HG02610 (cell line): ENCODE measurements at regions not wholly inside any gene's neighbourhood (a gene's known extent, or its start where the extent isn't known, plus 50 kb on each side); places are given as distances from the start of the nearest gene placed in this dataset.
A peak's percentile ranks its signal among the peaks of the same experiment; 100 is the strongest.

ENCODE experiments used
- ATAC-seq: cut with Tn5 transposase; IDR thresholded peaks from one replicate; pipeline ENCODE4 v1.9.1; 2021; ENCODE audit warnings: mild to moderate bottlenecking, moderate library complexity; ENCODE audit not compliant: unreplicated experiment

GRCh38 chr6:99867026-99867425, 127.0 kb downstream of the MCHR2 start:
- ATAC-seq = no peak

GRCh38 chr6:99868074-99868702, 125.8 kb downstream of the MCHR2 start:
- peak; percentile 94 for ATAC-seq
